H1 (cell line): ENCODE measurements at regions not wholly inside any gene's neighbourhood (a gene's known extent, or its start where the extent isn't known, plus 50 kb on each side); places are given as distances from the start of the nearest gene placed in this dataset.

Source experiments
- BCL11A ChIP-seq, 2 experiments: IDR thresholded peaks; one replicate each; pipeline ENCODE4 v1.6.1; 2011; ENCODE audit warnings: low read depth in 2 of 2, low read length in 2 of 2, mild to moderate bottlenecking in 2 of 2
- CBX8 ChIP-seq: fragments of 300-800, 300-1000 bp; sonication (generic); IDR thresholded peaks from 2 replicates; pipeline ENCODE4 v1.7.1; 2016; ENCODE audit warnings: low read depth, low read length, borderline replicate concordance
- MAFK ChIP-seq: IDR thresholded peaks from 2 replicates; pipeline ENCODE4 v1.6.1; 2012; ENCODE audit warnings: low read depth, mild to moderate bottlenecking, improper control_type of control experiment, low read length
- RNF2 ChIP-seq: fragments of 200-900, 300-1000 bp; sonication (generic); IDR thresholded peaks from 2 replicates; pipeline ENCODE4 v1.7.1; 2016; ENCODE audit warnings: borderline replicate concordance, low read depth, mild to moderate bottlenecking, antibody characterized with exemption, low read length; ENCODE audit not compliant: poor library complexity, severe bottlenecking; ENCODE audit errors: missing control alignments
- RXRA ChIP-seq: IDR thresholded peaks from 2 replicates; pipeline ENCODE4 v1.6.1; 2011; ENCODE audit warnings: low read depth, mild to moderate bottlenecking, low read length, moderate library complexity; ENCODE audit not compliant: insufficient read depth
- SAP30 ChIP-seq: fragments of 300-600 bp; sonication (generic); IDR thresholded peaks from 2 replicates; pipeline ENCODE4 v1.7.1; 2012; ENCODE audit warnings: low read length, moderate library complexity, mild to moderate bottlenecking, inconsistent platforms; ENCODE audit not compliant: insufficient read depth, insufficient replicate concordance
- SIX5 ChIP-seq: IDR thresholded peaks from 2 replicates; pipeline ENCODE4 v1.6.1; 2011; ENCODE audit warnings: mild to moderate bottlenecking, low read depth, low read length
- SUZ12 ChIP-seq: fragments of 200-600 bp; sonication (generic); IDR thresholded peaks from 2 replicates; pipeline ENCODE4 v1.6.1; 2012; ENCODE audit warnings: mild to moderate bottlenecking, inconsistent platforms, low read length, moderate library complexity, mixed read lengths
- TBP ChIP-seq: IDR thresholded peaks from 2 replicates; pipeline ENCODE4 v1.6.1; 2011; ENCODE audit warnings: low read depth, low read length, improper control_type of control experiment
- TF ChIP-seq, protein P1 (sequence below): fragments of 300-600 bp; sonication (generic); IDR thresholded peaks from 2 replicates; pipeline ENCODE4 v1.7.1; 2012; ENCODE audit warnings: low read length, moderate library complexity, mild to moderate bottlenecking, inconsistent platforms; ENCODE audit not compliant: insufficient replicate concordance
- TF ChIP-seq, protein P2 (sequence below): IDR thresholded peaks from 2 replicates; pipeline ENCODE4 v1.6.1; 2012; ENCODE audit warnings: inconsistent platforms

DNA sequence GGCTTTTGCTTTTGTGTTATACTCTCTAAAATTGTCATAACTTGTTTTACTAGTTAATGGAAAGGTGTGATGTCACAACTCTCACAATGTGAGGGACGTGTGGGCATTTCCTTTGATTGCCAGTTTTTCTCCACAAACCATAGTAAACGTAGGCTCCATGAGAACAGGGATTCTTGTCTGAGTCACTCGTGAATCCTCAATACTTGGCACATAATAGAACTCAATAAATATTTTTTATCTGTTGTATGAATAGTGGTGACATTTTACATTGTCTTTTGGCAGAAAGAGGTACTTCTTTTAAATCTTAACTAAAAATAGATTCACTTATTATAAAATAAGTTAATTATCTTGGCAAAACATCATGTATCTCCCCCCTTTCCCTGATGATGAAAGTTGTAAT, 69.0 kb upstream of the CNKSR3 start (continued):
- TF ChIP-seq, protein P1, sequence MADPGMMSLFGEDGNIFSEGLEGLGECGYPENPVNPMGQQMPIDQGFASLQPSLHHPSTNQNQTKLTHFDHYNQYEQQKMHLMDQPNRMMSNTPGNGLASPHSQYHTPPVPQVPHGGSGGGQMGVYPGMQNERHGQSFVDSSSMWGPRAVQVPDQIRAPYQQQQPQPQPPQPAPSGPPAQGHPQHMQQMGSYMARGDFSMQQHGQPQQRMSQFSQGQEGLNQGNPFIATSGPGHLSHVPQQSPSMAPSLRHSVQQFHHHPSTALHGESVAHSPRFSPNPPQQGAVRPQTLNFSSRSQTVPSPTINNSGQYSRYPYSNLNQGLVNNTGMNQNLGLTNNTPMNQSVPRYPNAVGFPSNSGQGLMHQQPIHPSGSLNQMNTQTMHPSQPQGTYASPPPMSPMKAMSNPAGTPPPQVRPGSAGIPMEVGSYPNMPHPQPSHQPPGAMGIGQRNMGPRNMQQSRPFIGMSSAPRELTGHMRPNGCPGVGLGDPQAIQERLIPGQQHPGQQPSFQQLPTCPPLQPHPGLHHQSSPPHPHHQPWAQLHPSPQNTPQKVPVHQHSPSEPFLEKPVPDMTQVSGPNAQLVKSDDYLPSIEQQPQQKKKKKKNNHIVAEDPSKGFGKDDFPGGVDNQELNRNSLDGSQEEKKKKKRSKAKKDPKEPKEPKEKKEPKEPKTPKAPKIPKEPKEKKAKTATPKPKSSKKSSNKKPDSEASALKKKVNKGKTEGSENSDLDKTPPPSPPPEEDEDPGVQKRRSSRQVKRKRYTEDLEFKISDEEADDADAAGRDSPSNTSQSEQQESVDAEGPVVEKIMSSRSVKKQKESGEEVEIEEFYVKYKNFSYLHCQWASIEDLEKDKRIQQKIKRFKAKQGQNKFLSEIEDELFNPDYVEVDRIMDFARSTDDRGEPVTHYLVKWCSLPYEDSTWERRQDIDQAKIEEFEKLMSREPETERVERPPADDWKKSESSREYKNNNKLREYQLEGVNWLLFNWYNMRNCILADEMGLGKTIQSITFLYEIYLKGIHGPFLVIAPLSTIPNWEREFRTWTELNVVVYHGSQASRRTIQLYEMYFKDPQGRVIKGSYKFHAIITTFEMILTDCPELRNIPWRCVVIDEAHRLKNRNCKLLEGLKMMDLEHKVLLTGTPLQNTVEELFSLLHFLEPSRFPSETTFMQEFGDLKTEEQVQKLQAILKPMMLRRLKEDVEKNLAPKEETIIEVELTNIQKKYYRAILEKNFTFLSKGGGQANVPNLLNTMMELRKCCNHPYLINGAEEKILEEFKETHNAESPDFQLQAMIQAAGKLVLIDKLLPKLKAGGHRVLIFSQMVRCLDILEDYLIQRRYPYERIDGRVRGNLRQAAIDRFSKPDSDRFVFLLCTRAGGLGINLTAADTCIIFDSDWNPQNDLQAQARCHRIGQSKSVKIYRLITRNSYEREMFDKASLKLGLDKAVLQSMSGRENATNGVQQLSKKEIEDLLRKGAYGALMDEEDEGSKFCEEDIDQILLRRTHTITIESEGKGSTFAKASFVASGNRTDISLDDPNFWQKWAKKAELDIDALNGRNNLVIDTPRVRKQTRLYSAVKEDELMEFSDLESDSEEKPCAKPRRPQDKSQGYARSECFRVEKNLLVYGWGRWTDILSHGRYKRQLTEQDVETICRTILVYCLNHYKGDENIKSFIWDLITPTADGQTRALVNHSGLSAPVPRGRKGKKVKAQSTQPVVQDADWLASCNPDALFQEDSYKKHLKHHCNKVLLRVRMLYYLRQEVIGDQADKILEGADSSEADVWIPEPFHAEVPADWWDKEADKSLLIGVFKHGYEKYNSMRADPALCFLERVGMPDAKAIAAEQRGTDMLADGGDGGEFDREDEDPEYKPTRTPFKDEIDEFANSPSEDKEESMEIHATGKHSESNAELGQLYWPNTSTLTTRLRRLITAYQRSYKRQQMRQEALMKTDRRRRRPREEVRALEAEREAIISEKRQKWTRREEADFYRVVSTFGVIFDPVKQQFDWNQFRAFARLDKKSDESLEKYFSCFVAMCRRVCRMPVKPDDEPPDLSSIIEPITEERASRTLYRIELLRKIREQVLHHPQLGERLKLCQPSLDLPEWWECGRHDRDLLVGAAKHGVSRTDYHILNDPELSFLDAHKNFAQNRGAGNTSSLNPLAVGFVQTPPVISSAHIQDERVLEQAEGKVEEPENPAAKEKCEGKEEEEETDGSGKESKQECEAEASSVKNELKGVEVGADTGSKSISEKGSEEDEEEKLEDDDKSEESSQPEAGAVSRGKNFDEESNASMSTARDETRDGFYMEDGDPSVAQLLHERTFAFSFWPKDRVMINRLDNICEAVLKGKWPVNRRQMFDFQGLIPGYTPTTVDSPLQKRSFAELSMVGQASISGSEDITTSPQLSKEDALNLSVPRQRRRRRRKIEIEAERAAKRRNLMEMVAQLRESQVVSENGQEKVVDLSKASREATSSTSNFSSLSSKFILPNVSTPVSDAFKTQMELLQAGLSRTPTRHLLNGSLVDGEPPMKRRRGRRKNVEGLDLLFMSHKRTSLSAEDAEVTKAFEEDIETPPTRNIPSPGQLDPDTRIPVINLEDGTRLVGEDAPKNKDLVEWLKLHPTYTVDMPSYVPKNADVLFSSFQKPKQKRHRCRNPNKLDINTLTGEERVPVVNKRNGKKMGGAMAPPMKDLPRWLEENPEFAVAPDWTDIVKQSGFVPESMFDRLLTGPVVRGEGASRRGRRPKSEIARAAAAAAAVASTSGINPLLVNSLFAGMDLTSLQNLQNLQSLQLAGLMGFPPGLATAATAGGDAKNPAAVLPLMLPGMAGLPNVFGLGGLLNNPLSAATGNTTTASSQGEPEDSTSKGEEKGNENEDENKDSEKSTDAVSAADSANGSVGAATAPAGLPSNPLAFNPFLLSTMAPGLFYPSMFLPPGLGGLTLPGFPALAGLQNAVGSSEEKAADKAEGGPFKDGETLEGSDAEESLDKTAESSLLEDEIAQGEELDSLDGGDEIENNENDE, result no peak
- TF ChIP-seq RNF2, result no peak
- no peak for TF ChIP-seq RXRA
- no peak for TF ChIP-seq SUZ12
- TF ChIP-seq MAFK, result no peak
- TF ChIP-seq BCL11A (IDR thresholded peaks at IDR 0.05; ENCODE audit: low read depth in 2 of 2, low read length in 2 of 2), result no peak
- no peak for TF ChIP-seq SIX5
- no peak for TF ChIP-seq SAP30
- TF ChIP-seq, protein P2, sequence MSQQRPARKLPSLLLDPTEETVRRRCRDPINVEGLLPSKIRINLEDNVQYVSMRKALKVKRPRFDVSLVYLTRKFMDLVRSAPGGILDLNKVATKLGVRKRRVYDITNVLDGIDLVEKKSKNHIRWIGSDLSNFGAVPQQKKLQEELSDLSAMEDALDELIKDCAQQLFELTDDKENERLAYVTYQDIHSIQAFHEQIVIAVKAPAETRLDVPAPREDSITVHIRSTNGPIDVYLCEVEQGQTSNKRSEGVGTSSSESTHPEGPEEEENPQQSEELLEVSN, result no peak
- no peak for TF ChIP-seq TBP
- TF ChIP-seq CBX8, result no peak
